Lung (tissue), 11 donors: ENCODE measurements at regions not wholly inside any gene's neighbourhood (a gene's known extent, or its start where the extent isn't known, plus 50 kb on each side); places are given as distances from the start of the nearest gene placed in this dataset.

Experiments used
- ATAC-seq: fragments of 200-7000 bp; cut with Tn5 transposase; one replicate; pipeline ENCODE4 v1.9.1; 2020; ENCODE audit warnings: moderate number of reproducible peaks; ENCODE audit not compliant: insufficient read depth, low FRiP score
- DNase-seq, 3 donors: peaks; one replicate each; pipeline ENCODE4 v3.0.0-alpha.2; 2013 to 2017
- H3K27ac ChIP-seq, 2 donors: one replicate each; pipeline ENCODE4 v1.5.1; 2013; ENCODE audit warnings: mild to moderate bottlenecking in 2 of 2, moderate library complexity in 2 of 2, control low read depth in 1 of 2, inconsistent platforms in 1 of 2, low read depth in 1 of 2, low read length in 1 of 2
- H3K27me3 ChIP-seq, 3 donors: one replicate each; pipeline ENCODE4 v1.5.1; 2013; ENCODE audit warnings: low read length in 2 of 3; ENCODE audit not compliant: control insufficient read depth in 3 of 3, insufficient read depth in 3 of 3
- H3K36me3 ChIP-seq, 4 donors: one replicate each; pipeline ENCODE4 v1.5.1; 2013; ENCODE audit warnings: low read length in 4 of 4, mild to moderate bottlenecking in 1 of 4, moderate library complexity in 1 of 4; ENCODE audit not compliant: control insufficient read depth in 4 of 4, insufficient read depth in 4 of 4
- H3K4me1 ChIP-seq, 5 donors: one replicate each; pipeline ENCODE4 v1.5.1; 2013; ENCODE audit warnings: low read length in 5 of 5, mild to moderate bottlenecking in 2 of 5, moderate library complexity in 1 of 5; ENCODE audit not compliant: control insufficient read depth in 5 of 5, insufficient read depth in 5 of 5
- H3K4me3 ChIP-seq: one replicate; pipeline ENCODE4 v1.5.1; 2013; ENCODE audit warnings: mild to moderate bottlenecking, control low read depth, moderate library complexity
- H3K9ac ChIP-seq, 2 donors: one replicate each; pipeline ENCODE4 v1.5.1; 2013; ENCODE audit warnings: low read length in 2 of 2, control low read depth in 1 of 2; ENCODE audit not compliant: insufficient read depth in 1 of 2
- H3K9me3 ChIP-seq, 4 donors: one replicate each; pipeline ENCODE4 v1.5.1; 2013; ENCODE audit warnings: low read length in 3 of 4, mild to moderate bottlenecking in 1 of 4, moderate library complexity in 1 of 4; ENCODE audit not compliant: control insufficient read depth in 4 of 4, insufficient read depth in 3 of 4
- CTCF ChIP-seq: IDR thresholded peaks from 2 replicates; pipeline ENCODE4 v1.5.1; 2012; ENCODE audit warnings: mild to moderate bottlenecking; ENCODE audit errors: control extremely low read depth, extremely low read depth
- WGBS, 2 donors: extraction: QIAGEN DNeasy Blood & Tissue Kit; methylation state at CpG; one replicate each; pipeline ENCODE4 v1.1.7; 2013; 5-methylcytosine and 5-hydroxymethylcytosine counted together
- donor health status: control.
- donor health status: control.
- donor health status: Bipolar disorder and iron deficiency.
- donor health status: healthy.
- donor health status: DM: yes; HTN: yes; CAD: no.

- Histone ChIP-seq H3K9me3 (no peaks in the 10 kb centered on the region), H3K27ac (no peak overlapping the region), H3K4me3 (no peak overlapping the region), H3K9ac (no peak overlapping the region), H3K4me1 (peaks cover 0 to 12% (median 0%) of the 10 kb centered on the region in 5 donors), H3K36me3 (no peaks in the 10 kb centered on the region), H3K27me3 (no peaks in the 10 kb centered on the region)
- ATAC-seq = peak; percentile 80
- DNase-seq = peak; percentile 84 to 93 (median 90)
- peak; percentile 44 for TF ChIP-seq CTCF
- 38 to 40% methylated on average over 8 of the region's 8 CpGs for WGBS, 2 donors
Observed at GRCh38 chr1:88180449-88181108, 503.5 kb upstream of the PKN2 start.

- DNase-seq (no peak), ATAC-seq (no peak)
- Histone ChIP-seq H3K9me3 (no peaks in the 10 kb centered on the region), H3K4me1 (no peaks in the 10 kb centered on the region), H3K9ac (no peak overlapping the region), H3K27ac (no peak overlapping the region), H3K4me3 (no peak overlapping the region), H3K36me3 (no peaks in the 10 kb centered on the region), H3K27me3 (no peaks in the 10 kb centered on the region)
- TF ChIP-seq CTCF = no peak
Observed at GRCh38 chr1:88186911-88187310, 497.2 kb upstream of the PKN2 start.

GRCh38 chr1:88188038-88188437, 496.0 kb upstream of the PKN2 start:
- TF ChIP-seq CTCF = no peak
- H3K4me3 ChIP-seq = no peak overlapping the region
- no peak overlapping the region for H3K9ac ChIP-seq
- no peak for ATAC-seq
- H3K27ac ChIP-seq = no peak overlapping the region
- H3K4me1 ChIP-seq = no peaks in the 10 kb centered on the region
- DNase-seq = no peak
- no peaks in the 10 kb centered on the region for H3K9me3 ChIP-seq
- H3K36me3 ChIP-seq = no peaks in the 10 kb centered on the region
- H3K27me3 ChIP-seq = no peaks in the 10 kb centered on the region

- DNase-seq = no peak
- TF ChIP-seq CTCF = no peak
Observed at GRCh38 chr1:88189525-88189924, 494.5 kb upstream of the PKN2 start.

More at GRCh38 chr1:88189525-88189924, 494.5 kb upstream of the PKN2 start:
- no peaks in the 10 kb centered on the region for H3K9me3 ChIP-seq
- no peaks in the 10 kb centered on the region for H3K27me3 ChIP-seq
- no peaks in the 10 kb centered on the region for H3K36me3 ChIP-seq
- no peak overlapping the region for H3K9ac ChIP-seq
- H3K4me1 ChIP-seq = no peaks in the 10 kb centered on the region
- no peak overlapping the region for H3K4me3 ChIP-seq
- no peak for ATAC-seq
- no peak overlapping the region for H3K27ac ChIP-seq
- WGBS, 2 donors = 82 to 93% methylated on average over 2 of the region's 2 CpGs
